ENCODE measurements at regions not wholly inside any gene's neighbourhood (a gene's known extent, or its start where the extent isn't known, plus 50 kb on each side); places are given as distances from the start of the nearest gene placed in this dataset.

GRCh38 chrX:43479850-43480249, 176.2 kb upstream of the MAOA start:
- H3K27ac Mint-ChIP-seq = no peak overlapping the region
- H3K27me3 Mint-ChIP-seq (ENCODE audit: insufficient read depth) = no peaks in the 10 kb centered on the region
- peaks cover 8% of the 10 kb centered on the region; the same call in 1 of the 2 replicates for H3K9me3 Mint-ChIP-seq
- H3K36me3 Mint-ChIP-seq (ENCODE audit: low read depth) = no peaks in the 10 kb centered on the region
- TF ChIP-seq CTCF (IDR thresholded peaks at IDR 0.05) = no peak
- DNase-seq = no peak
- H3K4me3 Mint-ChIP-seq = no peak overlapping the region
- no peaks in the 10 kb centered on the region for H3K4me1 Mint-ChIP-seq (ENCODE audit: low read depth)

GRCh38 chrX:43481576-43481975, 174.5 kb upstream of the MAOA start:
- peaks cover 8% of the 10 kb centered on the region; the same call in 1 of the 2 replicates for H3K9me3 Mint-ChIP-seq
- no peak for DNase-seq
- H3K4me1 Mint-ChIP-seq (ENCODE audit: low read depth) = no peaks in the 10 kb centered on the region
- H3K27me3 Mint-ChIP-seq (ENCODE audit: insufficient read depth) = no peaks in the 10 kb centered on the region
- no peak for TF ChIP-seq CTCF (IDR thresholded peaks at IDR 0.05)
- H3K27ac Mint-ChIP-seq = no peak overlapping the region
- no peaks in the 10 kb centered on the region for H3K36me3 Mint-ChIP-seq (ENCODE audit: low read depth)
- H3K4me3 Mint-ChIP-seq = no peak overlapping the region

- peaks cover 2% of the 10 kb centered on the region; the same call in 1 of the 2 replicates for H3K9me3 Mint-ChIP-seq
- H3K27ac Mint-ChIP-seq = no peak overlapping the region
- no peak overlapping the region for H3K4me3 Mint-ChIP-seq
- no peaks in the 10 kb centered on the region for H3K27me3 Mint-ChIP-seq (ENCODE audit: insufficient read depth)
- no peaks in the 10 kb centered on the region for H3K36me3 Mint-ChIP-seq (ENCODE audit: low read depth)
- no peak for DNase-seq
- no peak for TF ChIP-seq CTCF (IDR thresholded peaks at IDR 0.05)
- H3K4me1 Mint-ChIP-seq (ENCODE audit: low read depth) = no peaks in the 10 kb centered on the region
Measured at GRCh38 chrX:43493756-43494155, 162.3 kb upstream of the MAOA start.

- DNase-seq = no peak
- Mint-ChIP-seq H3K27ac (no peak overlapping the region), H3K27me3 (ENCODE audit: insufficient read depth) (no peaks in the 10 kb centered on the region), H3K4me1 (ENCODE audit: low read depth) (no peaks in the 10 kb centered on the region), H3K36me3 (ENCODE audit: low read depth) (no peaks in the 10 kb centered on the region), H3K4me3 (no peak overlapping the region), H3K9me3 (peaks cover 15% of the 10 kb centered on the region)
- no peak for TF ChIP-seq CTCF (IDR thresholded peaks at IDR 0.05)
Measured at GRCh38 chrX:43500246-43500645, 155.9 kb upstream of the MAOA start.

- Mint-ChIP-seq H3K4me3 (no peak overlapping the region), H3K4me1 (ENCODE audit: low read depth) (no peaks in the 10 kb centered on the region), H3K9me3 (peaks cover 15% of the 10 kb centered on the region), H3K27me3 (ENCODE audit: insufficient read depth) (peaks cover 2% of the 10 kb centered on the region; the same call in 1 of the 2 replicates), H3K27ac (no peak overlapping the region), H3K36me3 (ENCODE audit: low read depth) (no peaks in the 10 kb centered on the region)
- DNase-seq = no peak
- TF ChIP-seq CTCF (IDR thresholded peaks at IDR 0.05) = no peak
Measured at GRCh38 chrX:43500996-43501694, 155.0 kb upstream of the MAOA start.

Measured in HFFc6 (cell line).